Astrocyte of the spinal cord (primary cell): ENCODE measurements at regions not wholly inside any gene's neighbourhood (a gene's known extent, or its start where the extent isn't known, plus 50 kb on each side); places are given as distances from the start of the nearest gene placed in this dataset.

Experiments
- DNase-seq: peaks from one replicate; pipeline ENCODE4 v3.0.0; 2011; ENCODE audit warnings: low read depth, low spot score
- H3K4me3 ChIP-seq: 2 replicates; pipeline ENCODE4 v1.5.1; 2011; ENCODE audit warnings: low read depth, mild to moderate bottlenecking, low read length, moderate library complexity
- in situ Hi-C: cut with HindIII; loops from 2 replicates; pipeline ENCODE4 v1.10.0; 2017; ENCODE audit warnings: low sequenced_read_pairs
- TF ChIP-seq, protein P1 (sequence below): IDR thresholded peaks from 2 replicates; pipeline ENCODE4 v1.5.1; 2012; ENCODE audit warnings: low read depth, mild to moderate bottlenecking, low read length, inconsistent platforms

DNA sequence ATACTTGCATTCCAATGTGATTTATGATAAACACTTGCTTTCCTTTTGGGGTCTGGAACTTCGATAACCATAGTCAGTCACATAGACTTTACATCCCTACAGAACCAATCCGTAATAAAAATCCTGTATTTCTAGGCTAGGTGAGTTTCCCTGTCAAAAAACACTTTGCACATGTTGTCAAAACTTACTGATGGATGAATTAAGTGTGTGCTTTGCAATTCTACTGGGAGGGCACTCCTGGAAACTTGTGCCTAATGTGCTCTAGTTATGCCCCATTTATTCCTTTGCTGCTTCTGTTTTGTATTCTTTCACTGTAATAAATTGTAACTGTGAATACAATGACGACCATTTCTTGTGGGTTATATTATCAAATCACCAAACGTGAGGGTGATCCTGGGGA is 684.8 kb upstream of the PCDH15 start:
- TF ChIP-seq, protein P1, sequence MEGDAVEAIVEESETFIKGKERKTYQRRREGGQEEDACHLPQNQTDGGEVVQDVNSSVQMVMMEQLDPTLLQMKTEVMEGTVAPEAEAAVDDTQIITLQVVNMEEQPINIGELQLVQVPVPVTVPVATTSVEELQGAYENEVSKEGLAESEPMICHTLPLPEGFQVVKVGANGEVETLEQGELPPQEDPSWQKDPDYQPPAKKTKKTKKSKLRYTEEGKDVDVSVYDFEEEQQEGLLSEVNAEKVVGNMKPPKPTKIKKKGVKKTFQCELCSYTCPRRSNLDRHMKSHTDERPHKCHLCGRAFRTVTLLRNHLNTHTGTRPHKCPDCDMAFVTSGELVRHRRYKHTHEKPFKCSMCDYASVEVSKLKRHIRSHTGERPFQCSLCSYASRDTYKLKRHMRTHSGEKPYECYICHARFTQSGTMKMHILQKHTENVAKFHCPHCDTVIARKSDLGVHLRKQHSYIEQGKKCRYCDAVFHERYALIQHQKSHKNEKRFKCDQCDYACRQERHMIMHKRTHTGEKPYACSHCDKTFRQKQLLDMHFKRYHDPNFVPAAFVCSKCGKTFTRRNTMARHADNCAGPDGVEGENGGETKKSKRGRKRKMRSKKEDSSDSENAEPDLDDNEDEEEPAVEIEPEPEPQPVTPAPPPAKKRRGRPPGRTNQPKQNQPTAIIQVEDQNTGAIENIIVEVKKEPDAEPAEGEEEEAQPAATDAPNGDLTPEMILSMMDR, result no peak
- in situ Hi-C loops, result no loop called here

DNA sequence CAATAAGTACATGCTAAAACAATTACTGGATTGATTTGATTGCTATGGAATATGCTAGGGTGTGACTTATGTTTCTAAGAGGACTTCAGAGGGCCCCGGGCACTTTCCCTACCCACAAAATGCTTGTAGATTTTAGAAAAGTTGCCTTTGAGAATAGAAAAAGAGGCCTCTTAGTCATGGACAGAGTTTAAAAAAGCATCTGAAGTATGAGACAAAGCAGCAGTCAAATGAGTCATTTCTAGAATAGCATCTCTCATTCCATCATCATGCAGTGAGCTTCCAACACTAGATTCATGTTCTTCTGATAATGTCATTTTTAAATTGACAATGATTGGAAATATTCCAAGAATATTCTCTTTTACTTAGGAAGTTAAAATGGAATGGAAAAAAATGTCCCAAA is 675.1 kb upstream of the PCDH15 start:
- in situ Hi-C loops, result no loop called here
- DNase-seq, result no peak
- TF ChIP-seq, protein P1, result no peak
- H3K4me3 ChIP-seq, result no peak overlapping the region

More for the DNA sequence above, 684.8 kb upstream of the PCDH15 start:
- H3K4me3 ChIP-seq, result no peak overlapping the region
- no peak for DNase-seq

DNA sequence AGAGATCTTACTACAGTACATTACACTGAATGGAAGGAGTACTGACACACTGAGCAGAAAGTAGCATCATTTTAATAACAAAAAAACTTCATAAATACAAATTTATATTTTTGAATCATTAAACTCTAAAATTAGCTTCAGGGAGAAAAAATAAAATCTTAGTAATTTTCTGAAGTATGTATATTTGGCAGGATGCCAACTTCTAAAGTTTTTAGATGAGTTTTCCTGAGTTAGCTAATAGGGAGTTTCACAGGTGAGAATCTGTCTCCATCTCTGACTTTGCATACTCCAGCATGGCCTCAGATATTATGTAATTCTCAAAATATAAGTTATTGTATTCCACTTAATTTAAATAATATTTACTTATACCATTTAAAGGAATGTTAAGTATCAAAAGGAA is 673.2 kb upstream of the PCDH15 start:
- TF ChIP-seq, protein P1, result no peak
- DNase-seq, result no peak
- no peak overlapping the region for H3K4me3 ChIP-seq
- in situ Hi-C loops, result no loop called here

DNA sequence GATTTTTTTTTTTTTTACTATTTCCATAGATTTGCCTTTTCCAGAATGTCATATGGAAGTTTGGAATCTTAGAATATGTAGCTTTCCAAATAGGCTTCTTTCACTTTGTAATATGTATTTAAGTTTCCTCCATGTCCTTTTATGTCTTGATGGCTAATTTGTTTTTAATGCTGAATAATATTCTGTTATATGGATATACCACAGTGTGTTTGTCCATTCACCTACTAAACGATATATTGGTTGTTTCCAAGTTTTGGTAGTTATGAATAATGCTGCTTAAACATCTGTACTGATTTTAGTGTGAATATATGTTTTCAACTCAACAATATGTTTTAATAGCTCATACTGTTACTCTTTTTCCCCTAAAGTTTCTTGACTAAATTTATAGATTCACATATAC is 669.8 kb upstream of the PCDH15 start:
- in situ Hi-C loops, result no loop called here
- TF ChIP-seq, protein P1, result no peak
- DNase-seq, result no peak
- H3K4me3 ChIP-seq, result no peak overlapping the region

DNA sequence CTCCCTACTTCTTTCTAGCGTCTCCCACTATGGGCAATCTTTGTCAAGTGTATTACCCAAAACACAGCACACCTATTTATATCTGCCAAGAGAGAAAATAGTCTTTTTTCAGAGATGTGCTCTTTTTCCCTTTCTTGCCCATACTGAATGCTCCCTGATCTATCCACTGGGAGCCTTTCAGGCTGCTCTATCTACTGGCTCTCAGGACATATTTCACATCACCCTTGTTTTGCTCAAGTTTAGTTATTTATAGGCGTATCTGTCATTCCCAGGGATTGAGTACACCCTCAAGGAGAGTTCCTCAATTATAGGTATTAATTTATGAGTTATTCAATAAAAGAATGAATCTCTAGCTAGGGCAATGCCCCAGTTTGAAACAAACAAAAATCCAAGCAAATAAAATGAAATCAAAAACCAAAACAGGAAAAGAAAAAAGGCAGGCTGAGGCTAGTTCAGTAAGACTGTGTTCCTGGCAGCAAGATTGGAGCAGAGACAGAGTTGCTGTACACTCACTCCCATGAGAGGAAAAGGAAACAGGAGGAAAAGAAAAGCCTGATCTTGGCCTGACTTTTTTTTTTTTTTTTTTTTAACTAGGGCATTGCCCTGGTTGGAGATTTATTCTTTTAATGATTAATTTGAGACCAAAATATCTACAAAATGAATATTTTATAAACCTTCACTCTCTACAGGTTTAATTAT is 665.9 kb upstream of the PCDH15 start:
- TF ChIP-seq, protein P1, result no peak
- in situ Hi-C loops, result no loop called here
- DNase-seq, result no peak
- H3K4me3 ChIP-seq, result no peak overlapping the region

DNA sequence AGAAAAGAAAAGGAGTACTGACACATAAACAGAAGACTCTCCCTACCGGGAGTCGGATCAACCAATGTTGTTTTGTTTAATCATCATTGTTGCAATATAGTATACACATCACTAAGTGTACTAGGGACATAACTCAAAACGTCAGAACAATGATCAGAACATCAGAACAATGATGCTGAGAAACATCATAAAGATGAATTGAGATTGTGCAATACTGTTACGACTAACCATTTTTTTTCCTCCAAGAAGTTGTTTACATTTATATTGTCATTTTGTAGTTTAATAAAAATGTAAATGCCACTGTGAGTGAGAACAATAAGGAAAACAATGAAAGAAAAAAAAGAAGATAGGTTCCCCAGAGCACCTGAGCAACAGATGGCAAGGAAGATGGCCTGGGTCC is 663.1 kb upstream of the PCDH15 start:
- TF ChIP-seq, protein P1, result no peak
- in situ Hi-C loops, result no loop called here
- no peak overlapping the region for H3K4me3 ChIP-seq

DNA sequence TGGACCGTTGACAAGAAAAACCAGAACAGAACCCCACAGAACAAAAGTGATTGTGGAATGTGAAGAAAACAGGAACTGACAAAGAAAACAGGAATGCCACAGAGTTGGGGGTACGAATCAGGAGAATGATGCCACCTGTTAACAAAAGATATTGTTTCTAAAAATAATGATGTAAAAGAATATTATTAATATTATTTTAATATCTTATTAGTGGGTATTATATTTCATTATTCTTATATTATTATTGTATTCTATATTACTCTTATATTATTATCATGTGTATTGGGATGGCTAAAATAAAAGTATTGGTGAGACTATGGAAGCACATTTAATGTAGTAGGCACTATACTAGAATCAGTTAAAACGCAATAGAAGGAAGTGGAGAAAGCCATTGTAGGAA is 659.0 kb upstream of the PCDH15 start:
- DNase-seq, result no peak
- TF ChIP-seq, protein P1, result no peak
- H3K4me3 ChIP-seq, result no peak overlapping the region
- in situ Hi-C loops, result no loop called here

More for the DNA sequence above, 663.1 kb upstream of the PCDH15 start:
- no peak for DNase-seq
